T-helper 2 cell treated with Interferon-gamma antibody and Interleukin-4, amounts not matched to agents 100 ng/mL and 5 ng/mL, for 36 hours (primary cell): ENCODE measurements at regions not wholly inside any gene's neighbourhood (a gene's known extent, or its start where the extent isn't known, plus 50 kb on each side); places are given as distances from the start of the nearest gene placed in this dataset.
"Not testable (repeated sequence)": the region's sequence is repeated elsewhere in the genome, so short reads cannot be mapped to it uniquely, and the experiment has no call there.

ENCODE experiments used
- intact Hi-C: fragments of 100-400 bp; cut with micrococcal nuclease; formaldehyde crosslinking; loops from one replicate; pipeline ENCODE4 v1.15.1; 2023

DNA sequence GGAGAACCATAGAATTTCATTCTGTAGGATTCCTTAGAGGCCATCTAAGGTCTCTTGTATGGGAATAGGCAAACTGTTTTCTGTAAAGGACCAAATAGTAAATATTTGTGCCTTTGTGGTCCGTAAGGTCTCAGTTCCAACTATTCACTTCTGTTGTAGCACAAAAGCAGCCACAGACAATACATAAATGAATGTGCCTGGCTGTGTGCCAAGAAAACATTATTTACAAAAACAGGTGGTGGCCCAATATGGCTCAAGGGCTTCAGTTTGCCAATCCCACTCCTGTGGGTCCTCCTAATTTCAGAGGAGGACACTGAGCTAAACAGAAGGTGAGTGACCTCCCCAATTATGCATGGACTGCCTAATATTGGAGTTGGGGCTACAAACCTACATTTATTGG lies 67.6 kb upstream of the EDEM3 start:
- intact Hi-C loops = no loop called here

DNA sequence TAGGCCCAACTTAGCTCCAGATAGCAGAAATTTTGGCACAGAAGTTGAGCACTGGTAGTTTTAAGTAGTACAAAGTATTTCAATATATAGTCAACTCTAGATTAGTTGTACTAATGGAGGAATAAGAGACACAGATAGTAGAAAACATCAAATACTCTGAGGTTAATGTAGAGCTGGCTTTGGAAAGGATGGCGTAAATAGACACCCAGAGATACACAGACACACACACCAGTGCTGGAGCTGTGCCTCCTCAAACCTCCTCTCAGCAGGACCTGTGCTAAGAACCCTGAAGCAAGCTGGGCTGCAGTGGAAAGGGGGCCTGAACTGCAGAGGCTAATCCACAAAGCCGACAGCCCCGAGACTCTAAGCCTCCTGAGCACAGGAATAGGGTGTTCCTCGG lies 67.0 kb upstream of the EDEM3 start:
- intact Hi-C loops = no loop called here

DNA sequence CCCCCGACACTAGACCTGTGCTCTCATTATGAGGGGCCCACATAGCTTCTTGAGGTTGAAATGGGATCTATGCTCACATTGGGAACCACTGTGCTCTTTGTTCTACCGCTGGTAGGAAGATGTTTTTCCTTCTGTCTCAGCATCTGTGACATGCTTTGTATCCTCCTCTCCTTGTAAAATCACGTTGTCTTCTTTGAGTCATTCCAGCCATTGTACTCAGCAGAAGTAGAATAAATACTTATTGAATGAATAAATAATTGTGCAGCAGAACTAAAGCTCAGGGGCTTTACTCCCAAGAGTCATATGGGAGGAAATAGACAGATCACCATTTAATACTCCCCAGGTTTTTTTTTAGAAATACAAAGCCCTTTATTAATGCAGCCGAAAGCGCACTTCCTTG lies 66.3 kb upstream of the EDEM3 start:
- intact Hi-C loops = no loop called here

DNA sequence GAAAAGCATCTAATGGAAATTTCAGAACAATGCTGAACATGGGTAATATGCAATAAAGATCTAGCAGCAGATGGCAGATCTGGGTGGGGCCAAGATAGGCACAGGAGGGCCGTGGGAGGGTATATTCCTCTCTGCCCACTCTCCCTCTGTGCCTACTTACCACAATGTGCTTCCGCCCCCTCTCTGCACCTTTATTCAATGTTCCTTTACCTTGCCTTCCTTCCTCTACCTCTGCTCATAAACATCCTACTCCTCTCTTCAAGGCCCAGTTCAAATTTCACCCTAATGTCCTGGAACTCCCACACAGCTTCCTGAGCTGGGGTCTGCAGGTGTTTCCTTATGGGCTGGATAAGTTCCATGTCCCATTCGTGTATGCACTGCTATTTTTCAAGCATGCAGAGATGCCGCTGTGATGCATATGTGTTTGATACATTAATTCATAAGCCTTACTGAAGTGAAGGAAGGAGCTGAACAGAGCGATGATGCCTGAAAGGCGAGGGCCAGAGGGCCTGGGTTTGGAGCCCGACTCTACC lies 65.6 kb upstream of the EDEM3 start:
- intact Hi-C loops = no loop called here

DNA sequence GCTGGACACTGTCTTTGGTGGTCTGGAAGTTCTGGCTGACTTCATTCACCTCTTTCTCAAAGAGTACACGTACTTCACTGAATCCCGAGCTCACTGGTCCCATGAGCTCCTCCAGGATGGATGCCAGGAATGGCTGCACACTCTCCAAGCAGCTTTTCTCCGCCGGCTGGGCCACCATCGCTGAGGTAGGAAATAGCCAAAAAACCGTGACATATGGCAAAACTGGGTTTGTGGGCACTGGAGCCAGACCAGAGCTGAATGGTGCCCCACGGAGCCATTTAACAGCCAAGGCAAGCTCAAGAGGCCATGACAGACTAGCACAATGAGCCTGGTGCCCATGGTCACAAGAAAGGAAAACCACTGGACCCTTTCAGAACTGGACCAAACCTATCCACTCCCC lies 64.0 kb upstream of the EDEM3 start:
- intact Hi-C loops = no loop called here

DNA sequence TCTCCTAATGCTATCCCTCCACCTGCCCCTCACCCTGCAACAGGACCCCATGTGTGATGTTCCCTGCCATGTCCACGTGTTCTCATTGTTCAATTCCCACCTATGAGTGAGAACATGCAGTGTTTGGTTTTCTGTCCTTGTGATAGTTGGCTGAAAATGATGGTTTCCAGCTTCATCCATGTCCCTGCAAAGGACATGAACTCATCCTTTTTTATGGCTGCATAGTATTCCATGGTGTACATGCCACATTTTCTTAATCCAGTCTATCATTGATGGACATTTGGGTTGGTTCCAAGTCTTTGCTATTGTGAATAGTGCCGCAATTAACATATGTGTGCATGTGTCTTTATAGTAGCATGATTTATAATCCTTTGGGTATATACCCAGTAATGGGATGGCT lies 62.3 kb upstream of the EDEM3 start:
- intact Hi-C loops = not testable (repeated sequence)

DNA sequence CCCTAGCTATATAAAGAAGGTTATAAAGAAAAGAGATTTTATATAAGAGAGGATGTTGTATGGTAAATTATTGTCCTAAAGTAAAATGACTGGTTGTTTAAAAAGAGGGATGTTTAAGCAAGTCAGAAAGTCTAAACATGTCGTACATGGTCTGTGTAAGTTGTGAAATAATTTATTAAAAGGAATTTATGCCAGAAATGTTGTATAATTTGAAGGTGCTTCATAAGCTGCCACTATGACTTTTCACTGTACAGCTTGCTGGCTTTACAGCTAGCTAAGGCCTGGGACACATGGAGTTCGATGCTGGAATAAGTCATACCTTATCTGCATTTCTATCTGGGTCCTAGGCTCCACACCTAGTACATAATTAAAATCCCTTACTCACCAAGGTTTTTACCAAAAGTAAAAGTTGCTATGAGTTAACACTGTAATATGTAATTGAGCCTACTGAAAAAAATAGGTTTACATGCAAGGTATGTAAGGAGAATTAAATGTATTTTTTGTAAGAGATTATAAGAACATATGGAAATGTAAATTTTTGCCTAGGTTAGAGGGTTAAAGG lies 59.0 kb upstream of the EDEM3 start:
- intact Hi-C loops = no loop called here

DNA sequence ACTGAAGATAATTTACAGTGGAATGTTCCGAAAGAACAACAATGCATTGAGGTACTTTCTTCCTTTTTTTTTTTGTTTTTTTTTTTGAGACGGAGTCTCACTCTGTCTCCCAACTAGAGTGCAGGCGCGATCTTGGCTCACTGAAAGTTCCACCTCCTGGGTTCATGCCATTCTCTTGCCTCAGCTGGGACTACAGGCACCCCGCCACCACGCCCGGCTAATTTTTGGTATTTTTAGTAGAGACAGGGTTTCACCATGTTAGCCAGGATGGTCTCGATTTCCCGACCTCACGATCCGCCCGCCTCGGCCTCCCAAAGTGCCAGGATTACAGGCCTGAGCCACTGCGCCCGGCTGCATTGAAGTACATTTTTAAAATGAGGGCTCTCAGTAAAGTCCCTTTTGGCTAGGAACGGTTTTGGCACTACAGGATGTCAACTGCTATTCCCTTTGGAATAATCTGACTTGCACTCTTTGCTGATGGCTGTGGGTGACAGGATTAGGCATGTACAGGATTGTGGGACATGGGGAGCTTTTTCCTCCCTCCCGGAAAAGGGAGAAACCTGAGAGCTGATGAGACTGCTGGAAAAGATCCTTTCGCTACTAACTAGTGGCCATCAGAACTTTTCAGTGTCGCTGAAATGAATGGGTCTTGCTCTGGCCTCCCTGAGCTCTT lies 56.9 kb upstream of the EDEM3 start:
- intact Hi-C loops = no loop called here

DNA sequence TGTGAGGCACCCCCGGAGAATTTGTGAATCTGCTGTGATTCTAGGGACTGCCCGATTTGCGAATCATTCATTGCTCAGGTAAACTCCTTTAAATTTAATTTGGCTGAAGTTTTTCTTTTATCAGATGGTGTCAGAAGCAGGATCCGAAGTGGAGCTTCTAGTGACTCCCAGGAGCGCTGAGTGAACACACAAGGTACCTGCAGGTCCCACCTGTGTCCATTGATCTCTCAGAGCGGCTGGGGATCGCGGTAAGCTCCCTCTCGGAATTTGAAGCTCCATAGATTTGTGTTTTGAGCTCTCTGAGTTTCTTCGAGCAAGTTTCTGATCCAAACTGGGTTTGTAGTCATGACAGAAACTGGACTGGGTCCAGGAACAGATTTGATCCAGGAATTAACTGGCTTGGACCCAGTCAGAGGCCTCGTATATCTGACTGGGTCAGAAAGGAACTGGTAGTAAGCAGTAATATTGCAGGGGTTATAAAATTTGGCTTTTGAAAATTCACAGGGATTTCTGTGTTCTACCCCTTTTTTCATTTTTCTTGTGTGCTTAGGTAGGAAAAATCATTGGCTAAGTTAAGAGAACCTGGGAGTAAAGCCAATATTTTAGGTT lies 56.2 kb upstream of the EDEM3 start:
- intact Hi-C loops = no loop called here

DNA sequence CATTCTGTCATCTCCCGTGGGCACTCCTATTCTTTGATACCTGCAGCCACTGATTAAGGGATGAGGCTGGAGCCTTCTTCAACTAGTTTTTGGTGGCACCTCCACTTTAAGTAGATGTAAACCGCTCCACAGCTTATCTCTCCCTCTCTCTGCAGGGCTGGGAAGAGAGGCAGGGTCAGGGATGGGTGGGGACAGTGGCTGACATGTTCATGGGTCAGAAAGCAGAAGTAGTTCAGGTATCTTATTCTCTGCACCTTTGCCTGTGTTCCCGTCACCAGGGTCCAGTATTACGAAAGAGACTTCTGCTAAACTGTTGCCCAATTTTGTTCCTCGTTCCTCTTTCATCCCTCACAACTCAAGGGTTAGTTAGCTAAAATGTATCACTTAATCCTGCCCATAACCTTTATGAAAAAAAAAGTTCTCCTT lies 51.7 kb upstream of the EDEM3 start:
- intact Hi-C loops = loop anchor here (5.0 to 10.0 kb wide), 3 partner anchors 61 to 878 kb away; partner anchors contain the start of gene IVNS1ABP

DNA sequence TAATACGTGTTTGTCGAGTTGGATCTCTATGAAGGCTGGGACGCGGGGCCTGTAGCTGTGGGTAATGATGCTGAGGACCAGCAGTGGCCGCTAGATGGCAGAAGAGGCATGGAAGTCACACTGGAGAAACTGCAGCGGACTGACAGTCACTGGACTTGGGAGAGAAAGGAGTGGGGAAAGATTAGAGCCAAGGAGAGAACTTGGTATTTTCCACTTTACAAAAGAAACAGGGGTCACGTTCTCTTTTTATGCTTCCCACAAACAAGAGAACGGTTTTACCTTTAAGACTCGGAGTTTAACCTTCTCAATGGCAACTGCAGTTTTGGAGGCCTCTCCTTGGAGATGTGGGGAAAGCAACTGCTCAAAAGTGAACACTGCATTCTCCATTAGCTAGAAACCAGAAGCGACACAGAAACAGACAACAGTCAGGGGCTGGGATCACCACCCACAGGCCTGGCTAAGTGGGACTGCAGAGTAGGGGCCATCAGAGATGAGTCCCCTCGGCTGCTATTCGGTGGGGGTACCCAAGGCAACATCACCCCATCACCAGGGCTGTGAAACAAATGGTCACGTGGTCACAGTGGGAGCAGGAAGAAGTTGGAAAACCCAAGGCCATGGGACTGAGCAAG lies 51.1 kb upstream of the EDEM3 start:
- intact Hi-C loops = loop anchor here (1.0 to 10.0 kb wide), 7 partner anchors 51 to 879 kb away; partner anchors contain the start of genes EDEM3, IVNS1ABP and RNF2
